GM21723 (cell line): ENCODE measurements at regions not wholly inside any gene's neighbourhood (a gene's known extent, or its start where the extent isn't known, plus 50 kb on each side); places are given as distances from the start of the nearest gene placed in this dataset.

Experiments used
- ATAC-seq: cut with Tn5 transposase; IDR thresholded peaks from one replicate; pipeline ENCODE4 v1.9.1; 2021; ENCODE audit warnings: mild to moderate bottlenecking, moderate library complexity; ENCODE audit not compliant: unreplicated experiment

- no peak for ATAC-seq
Measured at GRCh38 chr20:48171071-48171470, 385.8 kb upstream of the SULF2 start.

GRCh38 chr20:48170625-48171024, 385.3 kb upstream of the SULF2 start:
- no peak for ATAC-seq

GRCh38 chr20:48169650-48170225, 384.5 kb upstream of the SULF2 start:
- ATAC-seq = no peak

- no peak for ATAC-seq
Measured at GRCh38 chr20:48166082-48166835, 381.0 kb upstream of the SULF2 start.

DNA sequence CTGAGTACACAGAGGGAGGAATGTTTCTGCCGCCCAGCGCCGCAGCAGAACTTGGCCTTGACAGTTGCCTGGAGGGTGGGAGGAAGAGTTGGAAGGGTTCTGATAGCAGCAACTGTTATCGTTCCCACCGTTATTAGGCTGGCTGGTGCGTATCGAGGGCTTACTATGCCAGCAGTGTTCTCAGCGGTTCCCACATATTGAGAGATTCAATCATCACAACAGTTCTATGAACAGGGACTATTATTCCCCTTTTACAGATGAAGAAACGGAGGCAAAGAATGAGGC, 380.1 kb upstream of the SULF2 start:
- ATAC-seq = no peak

DNA sequence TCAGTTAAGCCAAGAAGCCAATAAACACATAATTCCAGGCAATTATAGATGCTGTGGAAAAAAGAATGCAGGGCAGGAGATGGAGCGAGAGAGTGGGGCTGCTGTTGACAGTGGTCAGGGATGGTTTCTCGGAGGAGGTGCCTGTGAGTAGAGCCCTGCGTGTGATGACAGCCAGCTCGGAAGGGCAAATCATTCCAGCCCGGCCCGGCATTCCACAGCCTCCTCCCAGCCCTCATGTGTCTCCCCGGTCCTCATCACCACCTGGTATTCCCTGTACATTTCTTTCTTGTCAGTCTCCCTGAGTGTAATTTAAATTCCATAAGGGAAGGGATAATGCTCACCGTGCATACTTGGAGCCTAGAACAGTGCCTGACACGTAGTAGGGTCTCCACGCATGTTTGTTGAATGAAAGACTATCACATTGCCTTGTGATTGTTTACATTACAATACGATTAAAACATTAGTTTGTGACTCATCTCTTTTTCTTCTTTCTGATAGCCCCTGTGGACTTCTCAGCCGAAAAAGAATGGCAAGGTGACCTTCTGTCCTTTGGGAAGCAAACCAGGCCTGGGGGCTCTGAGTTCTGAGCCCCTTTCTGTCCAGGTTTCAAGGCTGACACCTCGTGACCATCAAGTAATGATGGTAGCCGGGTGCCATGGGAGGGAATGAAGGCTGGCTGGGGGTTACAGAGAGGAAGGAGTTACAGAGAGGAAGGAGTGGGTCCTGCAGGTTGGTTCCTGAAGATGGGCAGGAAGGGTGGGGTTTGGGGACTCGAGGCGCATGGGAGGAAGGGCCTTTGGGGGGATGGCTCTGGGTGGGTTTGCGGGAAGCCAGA, 379.5 kb upstream of the SULF2 start:
- no peak for ATAC-seq

DNA sequence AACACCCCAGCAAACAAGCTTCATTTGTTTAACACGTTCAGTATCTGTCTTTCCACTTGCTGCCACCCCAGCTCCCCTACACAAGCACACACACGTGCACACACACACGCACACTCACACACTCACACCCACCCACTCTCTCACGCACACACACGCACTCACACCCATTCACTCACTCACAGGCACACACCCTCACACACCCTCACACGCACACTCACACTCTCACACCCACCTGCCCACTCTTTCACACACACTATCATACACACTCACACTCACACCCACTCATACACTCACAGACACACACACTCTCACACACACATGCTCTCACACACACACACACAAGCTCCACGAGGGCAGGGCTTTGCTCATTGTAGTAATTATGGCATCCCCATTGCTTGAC, 378.8 kb upstream of the SULF2 start:
- no peak for ATAC-seq

DNA sequence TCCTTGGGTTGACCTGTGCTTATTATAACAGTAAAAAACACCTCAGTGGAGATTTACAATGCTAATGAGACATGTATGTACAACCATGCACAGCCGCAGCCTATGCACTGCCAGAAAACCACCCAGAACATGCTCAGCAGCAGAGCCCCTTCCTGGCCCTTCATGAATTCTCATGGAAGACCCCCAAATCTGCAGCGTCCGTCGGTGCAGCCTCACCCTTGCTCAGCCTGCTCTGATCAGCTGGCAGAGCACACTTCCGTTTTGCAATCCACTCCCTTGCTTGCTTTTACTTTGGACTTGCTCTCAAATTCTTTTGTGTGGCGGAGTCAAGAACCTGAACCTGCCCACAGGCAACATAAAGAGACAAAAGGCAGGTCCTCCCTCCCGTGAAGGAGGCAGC, 378.2 kb upstream of the SULF2 start:
- no peak for ATAC-seq

- no peak for ATAC-seq
Measured at GRCh38 chr20:48162621-48163020, 377.3 kb upstream of the SULF2 start.

- ATAC-seq = no peak
Measured at GRCh38 chr20:48159145-48160008, 374.1 kb upstream of the SULF2 start.

GRCh38 chr20:48158014-48158413, 372.7 kb upstream of the SULF2 start:
- ATAC-seq = no peak

DNA sequence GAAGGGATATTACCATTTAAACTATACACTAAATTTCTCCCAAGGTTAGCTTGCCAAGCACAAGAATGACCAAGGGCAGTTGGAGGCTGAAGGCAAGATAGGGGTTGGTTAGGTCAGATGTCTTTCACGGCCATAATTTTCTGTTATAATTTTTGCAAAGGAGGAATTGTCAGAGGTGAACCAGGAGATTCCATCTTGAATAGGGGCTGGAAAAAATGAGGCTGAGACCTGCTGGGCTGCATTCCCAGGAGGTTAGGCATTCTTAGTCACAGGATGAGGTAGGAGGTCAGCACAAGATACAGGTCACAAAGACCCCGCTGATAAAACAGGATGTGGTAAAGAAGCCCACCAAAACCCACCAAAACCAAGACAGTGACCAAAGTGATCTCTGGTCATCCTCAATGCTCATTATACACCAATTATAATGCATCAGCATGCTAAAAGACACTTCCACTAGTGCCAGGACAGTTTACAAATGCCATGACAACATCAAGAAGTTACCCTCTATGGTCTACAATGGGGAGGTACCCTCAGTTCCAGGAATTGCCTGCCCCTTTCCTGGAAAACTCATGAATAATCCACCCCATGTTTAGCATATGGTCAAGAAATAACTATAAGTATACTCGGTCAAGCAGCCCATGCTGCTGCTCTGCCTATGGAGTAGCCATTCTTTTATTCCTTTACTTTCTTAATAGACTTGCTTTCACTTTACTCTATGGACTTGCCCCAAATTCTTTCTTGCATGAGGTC, 371.8 kb upstream of the SULF2 start:
- no peak for ATAC-seq

DNA sequence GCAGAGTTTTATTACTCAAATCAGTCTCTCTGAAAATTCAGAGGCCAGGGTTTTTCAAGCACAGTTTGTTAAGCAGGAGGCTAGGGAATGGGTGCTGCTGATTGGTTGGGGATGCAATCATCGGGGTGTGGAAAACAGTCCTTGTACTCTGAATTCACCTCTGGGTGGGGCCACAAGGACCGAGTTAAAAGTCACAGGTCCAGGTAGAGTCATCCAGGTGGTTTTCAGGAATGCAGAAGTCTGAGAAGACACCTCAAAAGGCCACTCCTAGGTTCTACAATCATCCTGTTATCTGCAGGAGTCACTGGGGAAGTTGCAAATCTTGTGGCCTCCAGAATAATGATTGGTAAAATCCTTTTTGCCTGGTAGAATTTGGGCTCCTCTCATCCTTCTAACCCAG, 371.2 kb upstream of the SULF2 start:
- ATAC-seq = no peak

DNA sequence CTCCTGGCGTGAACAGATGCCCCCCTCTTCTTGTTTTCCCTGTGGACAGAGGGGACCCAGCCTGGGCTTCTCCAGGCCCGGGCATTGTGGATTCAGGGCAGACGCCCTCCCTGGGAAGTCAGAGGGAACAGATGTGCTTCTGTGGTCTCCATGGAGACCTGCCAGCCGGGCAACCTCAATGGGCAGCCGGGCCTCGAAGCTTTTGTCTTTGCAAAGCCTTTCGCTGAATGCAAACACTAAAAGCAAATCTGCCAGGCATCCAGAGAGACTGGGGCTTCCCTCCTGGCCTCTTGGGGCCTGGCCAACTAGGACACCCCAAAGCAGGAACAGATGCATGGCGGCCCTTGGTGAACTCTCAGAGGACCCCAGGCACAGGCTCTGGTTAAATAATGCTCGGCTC, 370.0 kb upstream of the SULF2 start:
- no peak for ATAC-seq

GRCh38 chr20:48154040-48154765, 368.9 kb upstream of the SULF2 start:
- ATAC-seq = no peak

GRCh38 chr20:48153523-48153922, 368.2 kb upstream of the SULF2 start:
- no peak for ATAC-seq

DNA sequence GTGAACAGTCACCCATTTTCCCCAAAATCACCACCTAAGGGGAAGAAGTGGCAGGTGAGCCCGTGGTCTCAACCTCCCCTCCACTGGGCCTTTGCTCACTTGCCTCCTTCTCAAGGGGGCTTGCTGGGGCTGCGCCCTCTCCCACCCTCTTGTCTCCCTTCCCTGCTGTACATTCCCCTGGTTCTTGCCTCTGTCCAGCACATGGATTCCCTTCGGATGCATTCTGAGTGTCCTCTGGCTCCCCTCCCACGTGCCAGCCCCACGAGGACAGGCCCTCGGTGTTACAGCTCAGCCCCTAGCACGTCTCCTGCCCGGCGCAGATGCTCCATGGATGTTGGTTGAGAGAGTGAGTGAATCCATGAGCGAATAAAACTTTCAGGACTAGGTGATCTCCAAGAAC, 367.8 kb upstream of the SULF2 start:
- ATAC-seq = no peak

- ATAC-seq = no peak
Measured at GRCh38 chr20:48150568-48150967, 365.3 kb upstream of the SULF2 start.

DNA sequence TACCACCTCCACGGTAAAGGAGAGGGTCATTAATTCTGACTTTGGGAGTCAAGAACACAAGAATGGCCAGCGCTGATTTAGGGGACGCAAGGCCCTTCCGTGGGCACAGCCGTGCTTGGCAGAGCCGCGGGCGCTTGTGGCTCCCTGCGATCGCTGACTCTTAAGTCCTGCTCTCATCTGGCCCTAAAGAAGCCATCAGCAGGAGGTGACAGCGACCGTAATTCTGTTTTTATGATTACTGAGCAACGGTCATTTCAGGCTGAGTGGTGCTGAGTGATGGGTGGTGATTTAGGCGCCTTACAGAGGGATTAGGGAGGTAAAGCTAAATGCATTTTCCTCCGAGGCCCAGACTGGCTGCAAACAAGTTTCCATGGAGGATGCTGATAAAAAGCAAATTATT, 364.6 kb upstream of the SULF2 start:
- no peak for ATAC-seq
